GM12891 (cell line): ENCODE measurements at regions not wholly inside any gene's neighbourhood (a gene's known extent, or its start where the extent isn't known, plus 50 kb on each side); places are given as distances from the start of the nearest gene placed in this dataset.

ENCODE experiments used
- POLR2A ChIP-seq: IDR thresholded peaks from 2 replicates; pipeline ENCODE4 v1.6.1; 2011; ENCODE audit warnings: low read depth, low read length, control low read depth
- POLR2AphosphoS5 ChIP-seq: IDR thresholded peaks from 2 replicates; pipeline ENCODE4 v1.6.1; 2011; ENCODE audit warnings: low read depth, low read length, control low read depth
- POU2F2 ChIP-seq: IDR thresholded peaks from 2 replicates; pipeline ENCODE4 v1.6.1; 2011; ENCODE audit warnings: low read depth, mild to moderate bottlenecking, control low read depth, low read length, moderate library complexity
- SPI1 ChIP-seq: IDR thresholded peaks from 2 replicates; pipeline ENCODE4 v1.6.1; 2011; ENCODE audit warnings: low read depth, low read length, control low read depth
- TAF1 ChIP-seq: IDR thresholded peaks from 2 replicates; pipeline ENCODE4 v1.6.1; 2011; ENCODE audit warnings: low read depth, low read length, control low read depth

DNA sequence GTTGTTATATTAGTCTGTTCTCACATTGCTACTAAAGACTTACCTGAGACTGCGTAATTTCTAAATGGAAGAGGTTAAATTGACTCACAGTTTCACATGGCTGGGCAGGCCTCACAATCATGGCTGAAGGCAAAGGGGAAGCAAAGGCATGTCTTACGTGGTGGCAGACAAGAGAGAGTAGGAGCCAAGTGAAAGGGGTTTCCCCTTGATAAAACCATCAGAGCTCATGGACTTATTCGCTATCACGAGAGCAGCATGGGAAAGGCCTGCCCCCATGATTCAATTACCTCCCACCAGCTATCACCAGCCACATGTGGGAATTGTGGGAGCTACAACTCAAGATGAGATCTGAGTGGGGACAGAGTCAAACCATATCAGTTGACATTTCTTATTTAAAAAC, 374.5 kb upstream of the RORB start:
- TF ChIP-seq POLR2AphosphoS5 (no peak), TAF1 (no peak), POLR2A (no peak), SPI1 (no peak), POU2F2 (no peak)
